ENCODE measurements at regions not wholly inside any gene's neighbourhood (a gene's known extent, or its start where the extent isn't known, plus 50 kb on each side); places are given as distances from the start of the nearest gene placed in this dataset.

DNA sequence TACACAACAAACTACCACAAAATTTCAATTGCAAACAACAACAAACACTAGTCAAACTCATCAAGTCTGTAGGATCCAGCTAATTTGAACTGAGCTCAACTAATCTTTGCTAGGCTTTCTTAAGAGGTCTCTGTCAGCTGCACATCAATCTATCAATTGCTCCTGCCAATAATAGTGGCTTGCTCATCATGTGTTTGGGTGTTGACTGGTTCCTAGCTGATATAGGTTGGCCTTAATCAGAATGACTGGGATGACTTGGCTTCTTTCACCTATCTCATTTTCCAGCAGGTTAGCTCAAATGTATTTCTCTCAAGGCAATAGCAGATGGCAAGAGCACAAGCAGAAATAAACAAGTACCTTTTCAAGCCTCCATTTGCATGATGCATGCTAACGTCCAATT, 370.3 kb upstream of the NFE2L3 start:
- H3K4me3 ChIP-seq: no peak overlapping the region
- intact Hi-C loops (cut with DNase I): no loop called here
- TF ChIP-seq, protein P1, sequence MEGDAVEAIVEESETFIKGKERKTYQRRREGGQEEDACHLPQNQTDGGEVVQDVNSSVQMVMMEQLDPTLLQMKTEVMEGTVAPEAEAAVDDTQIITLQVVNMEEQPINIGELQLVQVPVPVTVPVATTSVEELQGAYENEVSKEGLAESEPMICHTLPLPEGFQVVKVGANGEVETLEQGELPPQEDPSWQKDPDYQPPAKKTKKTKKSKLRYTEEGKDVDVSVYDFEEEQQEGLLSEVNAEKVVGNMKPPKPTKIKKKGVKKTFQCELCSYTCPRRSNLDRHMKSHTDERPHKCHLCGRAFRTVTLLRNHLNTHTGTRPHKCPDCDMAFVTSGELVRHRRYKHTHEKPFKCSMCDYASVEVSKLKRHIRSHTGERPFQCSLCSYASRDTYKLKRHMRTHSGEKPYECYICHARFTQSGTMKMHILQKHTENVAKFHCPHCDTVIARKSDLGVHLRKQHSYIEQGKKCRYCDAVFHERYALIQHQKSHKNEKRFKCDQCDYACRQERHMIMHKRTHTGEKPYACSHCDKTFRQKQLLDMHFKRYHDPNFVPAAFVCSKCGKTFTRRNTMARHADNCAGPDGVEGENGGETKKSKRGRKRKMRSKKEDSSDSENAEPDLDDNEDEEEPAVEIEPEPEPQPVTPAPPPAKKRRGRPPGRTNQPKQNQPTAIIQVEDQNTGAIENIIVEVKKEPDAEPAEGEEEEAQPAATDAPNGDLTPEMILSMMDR (IDR thresholded peaks at IDR 0.05): no peak
- TF ChIP-seq POLR2A (IDR thresholded peaks at IDR 0.05): no peak
- H3K4me1 ChIP-seq (replicated peaks in 1 of 2): no peaks in the 10 kb centered on the region
- H3K27me3 ChIP-seq: no peaks in the 10 kb centered on the region
- no peaks in the 10 kb centered on the region for H3K9me3 ChIP-seq (replicated peaks in 1 of 3)
- H3K27ac ChIP-seq: no peak overlapping the region
- no peaks in the 10 kb centered on the region for H3K36me3 ChIP-seq (replicated peaks in 1 of 2)
- WGBS, 4 donors: 56 to 87% (median 77%) methylated on average over 1 of the region's 1 CpG
- no peak for DNase-seq

DNA sequence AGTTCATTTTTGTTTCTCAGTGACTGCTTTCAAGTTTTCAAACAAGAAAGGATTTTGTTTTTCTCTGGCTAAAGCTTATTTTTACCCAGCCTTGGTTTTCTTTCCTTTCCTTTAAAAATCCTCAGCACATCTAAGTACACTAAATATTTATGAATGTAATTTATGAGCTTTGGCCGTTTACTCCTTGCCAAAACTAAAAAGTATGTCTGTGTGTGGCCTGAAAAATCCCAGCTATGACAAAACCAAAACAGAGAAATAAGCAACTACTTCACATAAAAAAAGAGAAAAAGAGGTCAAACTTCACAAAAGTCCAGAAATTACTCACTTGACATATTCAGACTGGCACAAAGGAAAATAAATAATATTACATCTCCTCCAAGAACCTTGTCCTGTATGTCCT, 365.1 kb upstream of the NFE2L3 start:
- Histone ChIP-seq H3K27me3 (no peaks in the 10 kb centered on the region), H3K4me3 (no peak overlapping the region), H3K9me3 (replicated peaks in 1 of 3) (no peaks in the 10 kb centered on the region), H3K36me3 (replicated peaks in 1 of 2) (no peaks in the 10 kb centered on the region), H3K4me1 (replicated peaks in 1 of 2) (no peaks in the 10 kb centered on the region), H3K27ac (peak overlapping the region in 2 of 5 donors; percentile 42 to 46)
- no peak for DNase-seq
- 12 to 27% (median 20%) methylated on average over 1 of the region's 1 CpG for WGBS, 4 donors
- TF ChIP-seq, protein P1 (IDR thresholded peaks at IDR 0.05): no peak
- no peak for TF ChIP-seq POLR2A (IDR thresholded peaks at IDR 0.05)
- intact Hi-C loops (cut with DNase I): no loop called here

DNA sequence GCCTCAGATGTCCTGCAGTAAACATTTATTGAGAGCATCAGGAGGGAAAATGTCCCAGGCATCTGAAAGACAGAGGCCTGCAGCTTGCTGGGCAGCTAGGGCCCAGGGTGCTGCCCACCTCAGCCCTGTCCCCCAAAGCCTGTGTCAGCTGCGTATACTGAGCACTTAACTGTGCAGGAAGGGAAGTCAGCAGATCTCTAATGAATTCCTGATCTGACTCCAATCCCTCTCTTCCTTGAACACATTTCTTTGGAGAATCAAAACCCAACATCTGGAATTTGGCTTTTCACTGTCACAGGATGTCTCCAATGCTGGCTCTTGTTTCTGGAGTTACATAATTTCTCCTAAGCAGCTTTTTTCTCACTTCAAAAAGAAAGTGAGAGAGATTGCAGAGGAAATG, 364.7 kb upstream of the NFE2L3 start:
- 56 to 84% (median 63%) methylated on average over 1 of the region's 1 CpG; no CpG with 5 or more reads in 1 of the 4 donors for WGBS, 4 donors
- H3K27ac ChIP-seq: peak overlapping the region in 2 of 5 donors; percentile 41 to 42
- no peaks in the 10 kb centered on the region for H3K36me3 ChIP-seq (replicated peaks in 1 of 2)
- no peak for TF ChIP-seq POLR2A (IDR thresholded peaks at IDR 0.05)
- TF ChIP-seq, protein P1 (IDR thresholded peaks at IDR 0.05): no peak
- DNase-seq: no peak
- intact Hi-C loops (cut with DNase I): no loop called here
- H3K27me3 ChIP-seq: no peaks in the 10 kb centered on the region
- H3K9me3 ChIP-seq (replicated peaks in 1 of 3): no peaks in the 10 kb centered on the region
- H3K4me1 ChIP-seq (replicated peaks in 1 of 2): no peaks in the 10 kb centered on the region
- no peak overlapping the region for H3K4me3 ChIP-seq

DNA sequence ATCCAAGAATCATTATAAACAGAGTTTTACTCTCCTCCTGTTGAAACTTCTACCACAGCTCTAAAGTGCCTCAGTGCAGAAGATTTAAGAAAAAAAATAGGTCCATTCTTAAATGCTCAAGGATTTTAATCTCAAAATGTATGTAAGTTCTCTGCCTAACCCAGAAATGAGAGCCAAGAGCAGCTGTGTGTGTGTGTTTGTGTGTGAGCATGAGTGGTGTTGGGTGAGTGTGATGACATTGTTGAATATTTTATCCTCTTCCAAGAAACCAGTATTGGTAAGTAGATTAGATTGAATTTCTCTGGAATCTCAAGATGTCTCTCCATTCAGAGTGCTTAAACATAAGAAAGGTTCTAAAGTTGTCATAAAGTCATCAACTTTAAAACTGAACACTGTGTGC, 363.6 kb upstream of the NFE2L3 start:
- no peaks in the 10 kb centered on the region for H3K36me3 ChIP-seq (replicated peaks in 1 of 2)
- H3K27me3 ChIP-seq: no peaks in the 10 kb centered on the region
- DNase-seq: no peak
- no peaks in the 10 kb centered on the region for H3K9me3 ChIP-seq (replicated peaks in 1 of 3)
- no peaks in the 10 kb centered on the region for H3K4me1 ChIP-seq (replicated peaks in 1 of 2)
- H3K4me3 ChIP-seq: no peak overlapping the region
- no peak overlapping the region for H3K27ac ChIP-seq
- intact Hi-C loops (cut with DNase I): no loop called here
- TF ChIP-seq, protein P1 (IDR thresholded peaks at IDR 0.05): no peak
- TF ChIP-seq POLR2A (IDR thresholded peaks at IDR 0.05): no peak

All from adrenal gland (tissue), 9 donors.